ENCODE measurements at regions not wholly inside any gene's neighbourhood (a gene's known extent, or its start where the extent isn't known, plus 50 kb on each side); places are given as distances from the start of the nearest gene placed in this dataset.

DNA sequence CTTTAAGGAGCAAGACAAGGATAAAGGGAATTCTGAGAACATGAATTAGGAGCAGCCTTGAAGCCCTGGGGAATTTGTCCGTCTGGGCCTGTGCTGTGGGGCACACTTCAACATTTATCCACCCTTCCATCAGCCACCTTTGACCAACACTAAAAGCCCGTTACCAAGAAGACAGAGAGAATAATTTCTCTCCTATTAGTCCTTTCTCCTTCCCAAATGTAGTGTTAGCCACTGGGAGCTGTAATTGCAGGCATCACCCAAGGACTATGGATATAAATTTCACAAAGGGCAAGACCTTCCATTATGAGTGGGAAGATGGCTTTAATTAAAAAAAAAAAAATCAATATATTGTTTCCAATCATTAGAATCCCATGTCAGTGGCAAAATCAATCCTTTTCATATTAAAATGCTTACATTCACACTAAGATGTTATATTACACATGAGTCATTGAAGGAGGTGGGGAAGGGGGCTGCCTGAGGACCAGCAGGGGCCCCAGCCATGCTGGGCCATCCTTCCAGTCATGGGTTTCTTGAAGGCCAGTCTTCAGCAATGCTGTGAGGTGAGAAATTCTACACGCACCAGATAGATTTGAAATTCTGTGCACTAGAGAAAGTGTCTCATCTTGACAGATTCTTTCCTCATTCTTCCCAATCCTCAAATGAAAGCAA is 292.5 kb upstream of the NRP1 start:
- TF ChIP-seq, protein P1, sequence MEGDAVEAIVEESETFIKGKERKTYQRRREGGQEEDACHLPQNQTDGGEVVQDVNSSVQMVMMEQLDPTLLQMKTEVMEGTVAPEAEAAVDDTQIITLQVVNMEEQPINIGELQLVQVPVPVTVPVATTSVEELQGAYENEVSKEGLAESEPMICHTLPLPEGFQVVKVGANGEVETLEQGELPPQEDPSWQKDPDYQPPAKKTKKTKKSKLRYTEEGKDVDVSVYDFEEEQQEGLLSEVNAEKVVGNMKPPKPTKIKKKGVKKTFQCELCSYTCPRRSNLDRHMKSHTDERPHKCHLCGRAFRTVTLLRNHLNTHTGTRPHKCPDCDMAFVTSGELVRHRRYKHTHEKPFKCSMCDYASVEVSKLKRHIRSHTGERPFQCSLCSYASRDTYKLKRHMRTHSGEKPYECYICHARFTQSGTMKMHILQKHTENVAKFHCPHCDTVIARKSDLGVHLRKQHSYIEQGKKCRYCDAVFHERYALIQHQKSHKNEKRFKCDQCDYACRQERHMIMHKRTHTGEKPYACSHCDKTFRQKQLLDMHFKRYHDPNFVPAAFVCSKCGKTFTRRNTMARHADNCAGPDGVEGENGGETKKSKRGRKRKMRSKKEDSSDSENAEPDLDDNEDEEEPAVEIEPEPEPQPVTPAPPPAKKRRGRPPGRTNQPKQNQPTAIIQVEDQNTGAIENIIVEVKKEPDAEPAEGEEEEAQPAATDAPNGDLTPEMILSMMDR (IDR thresholded peaks at IDR 0.05): no peak
- no peak for TF ChIP-seq POLR2A (IDR thresholded peaks at IDR 0.05)

Data from uterus (tissue), 2 donors.